Activated CD4-positive, alpha-beta memory T cell treated with anti-CD3 and anti-CD28 coated beads for 36 hours (primary cell): ENCODE measurements at regions not wholly inside any gene's neighbourhood (a gene's known extent, or its start where the extent isn't known, plus 50 kb on each side); places are given as distances from the start of the nearest gene placed in this dataset.
"Not testable (repeated sequence)": the region's sequence is repeated elsewhere in the genome, so short reads cannot be mapped to it uniquely, and the experiment has no call there.

Experiments
- CTCF ChIA-PET: fragments of 350-600 bp; sonication (Branson Sonifier 250); formaldehyde crosslinking; loops from one replicate; lab custom pipeline; 2021; ENCODE audit warnings: antibody characterized with exemption, inconsistent platforms; lab: Charles Lee
- POLR2A ChIA-PET: fragments of 350-600 bp; sonication (Branson Sonifier 250); formaldehyde crosslinking; loops from one replicate; lab custom pipeline; 2021; ENCODE audit warnings: antibody characterized with exemption; lab: Charles Lee
- DNase-seq: peaks from one replicate; pipeline ENCODE4 v3.0.0-alpha.2; 2020
- H3K27ac Mint-ChIP-seq: one replicate; pipeline ENCODE4 v1.8.0; 2021; ENCODE audit warnings: mixed read lengths
- H3K27me3 Mint-ChIP-seq: one replicate; pipeline ENCODE4 v1.8.0; 2021; ENCODE audit warnings: mixed read lengths
- H3K36me3 Mint-ChIP-seq: one replicate; pipeline ENCODE4 v1.8.0; 2021; ENCODE audit warnings: mixed read lengths
- H3K4me1 Mint-ChIP-seq: one replicate; pipeline ENCODE4 v1.8.0; 2021; ENCODE audit warnings: low read depth, mixed read lengths
- H3K4me3 Mint-ChIP-seq: one replicate; pipeline ENCODE4 v1.8.0; 2021; ENCODE audit warnings: mild to moderate bottlenecking, mixed read lengths
- H3K9me3 Mint-ChIP-seq: one replicate; pipeline ENCODE4 v1.8.0; 2021; ENCODE audit warnings: mixed read lengths
- intact Hi-C: fragments of 100-400 bp; cut with micrococcal nuclease; formaldehyde crosslinking; loops from one replicate; pipeline ENCODE4 v1.15.1; 2023

DNA sequence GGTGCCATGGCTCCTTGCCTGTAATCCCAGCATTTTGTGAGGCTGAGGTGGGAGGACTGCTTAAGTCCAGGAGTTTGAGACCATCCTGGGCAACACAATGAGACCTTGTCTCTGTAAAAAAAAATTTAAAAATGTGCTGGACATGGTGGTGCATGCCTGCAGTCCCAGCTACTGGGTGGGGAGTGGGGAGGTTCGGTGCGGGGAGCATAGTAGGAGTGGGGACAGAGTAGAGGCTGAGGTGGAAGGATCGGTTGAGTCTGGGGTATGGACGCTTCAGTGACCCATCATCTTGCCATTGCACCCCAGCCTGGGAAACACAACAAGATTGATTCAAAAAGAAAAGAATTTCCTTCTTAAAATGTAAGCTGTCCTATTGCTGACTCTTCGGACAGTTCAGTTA lies 1490.0 kb upstream of the GBE1 start:
- no peaks in the 10 kb centered on the region for H3K36me3 Mint-ChIP-seq
- intact Hi-C loops, result no loop called here
- ChIA-PET CTCF (no interaction called here), POLR2A (no interaction called here)
- no peaks in the 10 kb centered on the region for H3K4me1 Mint-ChIP-seq
- no peak overlapping the region for H3K27ac Mint-ChIP-seq
- no peaks in the 10 kb centered on the region for H3K27me3 Mint-ChIP-seq
- no peak overlapping the region for H3K4me3 Mint-ChIP-seq
- no peak for DNase-seq
- H3K9me3 Mint-ChIP-seq, result peaks cover 27% of the 10 kb centered on the region

- no peaks in the 10 kb centered on the region for H3K4me1 Mint-ChIP-seq
- ChIA-PET CTCF (no interaction called here), POLR2A (no interaction called here)
- no peak overlapping the region for H3K4me3 Mint-ChIP-seq
- H3K36me3 Mint-ChIP-seq, result no peaks in the 10 kb centered on the region
- intact Hi-C loops, result no loop called here
- peaks cover 29% of the 10 kb centered on the region for H3K9me3 Mint-ChIP-seq
- no peak overlapping the region for H3K27ac Mint-ChIP-seq
- no peaks in the 10 kb centered on the region for H3K27me3 Mint-ChIP-seq
- no peak for DNase-seq
Observed at GRCh38 chr3:83250613-83251012, 1489.2 kb upstream of the GBE1 start.

DNA sequence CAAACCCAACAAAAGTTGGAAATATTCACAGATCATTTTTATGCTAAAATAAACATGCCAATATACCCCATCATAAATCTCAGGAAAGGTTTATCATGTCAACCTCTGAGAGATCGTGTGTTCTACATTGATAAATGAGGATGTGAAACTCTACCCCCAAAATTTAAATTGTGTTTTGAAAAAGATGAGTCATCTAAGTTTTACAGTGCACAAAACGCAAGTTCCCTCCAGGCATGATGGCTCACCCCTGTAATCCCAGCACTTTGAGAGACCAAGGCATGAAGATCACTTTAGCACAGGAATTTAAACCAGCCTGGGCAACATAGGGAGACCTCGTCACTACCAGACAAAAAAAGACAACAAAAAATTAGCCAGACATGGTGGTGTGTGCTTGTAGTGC lies 1487.0 kb upstream of the GBE1 start:
- POLR2A ChIA-PET, result no interaction called here
- H3K4me3 Mint-ChIP-seq, result no peak overlapping the region
- no peaks in the 10 kb centered on the region for H3K36me3 Mint-ChIP-seq
- H3K4me1 Mint-ChIP-seq, result no peaks in the 10 kb centered on the region
- H3K27ac Mint-ChIP-seq, result no peak overlapping the region
- H3K27me3 Mint-ChIP-seq, result no peaks in the 10 kb centered on the region
- intact Hi-C loops, result no loop called here
- CTCF ChIA-PET, result interaction anchor here (0.5 kb wide), 1 partner anchor 78 kb away, joined by 3 read pairs; no protein-coding TSS in a partner anchor
- no peak for DNase-seq
- H3K9me3 Mint-ChIP-seq, result peaks cover 46% of the 10 kb centered on the region

DNA sequence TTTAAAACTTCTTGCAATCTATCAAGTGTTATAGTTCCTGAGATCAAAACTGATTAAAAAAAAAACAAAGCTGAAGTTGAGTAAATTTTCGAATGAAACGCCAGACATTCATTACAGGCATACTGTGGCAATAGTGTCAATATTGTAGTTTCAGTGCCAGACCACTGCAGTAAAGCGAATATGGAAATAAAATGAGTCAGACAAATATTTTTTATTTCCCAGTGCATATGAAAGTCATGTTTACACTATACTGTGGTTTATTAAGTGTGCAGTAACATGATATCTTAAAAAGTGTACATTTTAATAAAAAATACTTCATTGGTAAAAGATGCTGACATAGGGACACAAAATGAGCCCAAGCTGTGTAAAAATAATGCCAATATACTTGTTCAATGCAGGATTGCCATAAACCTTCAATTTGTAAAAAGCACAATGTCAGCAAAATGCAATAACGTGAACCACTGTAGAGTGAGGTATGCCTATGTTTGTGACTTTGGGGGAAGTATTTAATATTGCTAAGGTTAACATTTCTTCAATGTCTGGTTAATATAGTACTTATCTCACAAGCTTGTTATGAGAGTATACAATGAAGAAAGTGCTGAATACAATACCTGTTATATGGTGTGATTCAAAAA lies 1473.9 kb upstream of the GBE1 start:
- H3K9me3 Mint-ChIP-seq, result peaks cover 23% of the 10 kb centered on the region
- ChIA-PET POLR2A (no interaction called here), CTCF (no interaction called here)
- intact Hi-C loops, result no loop called here
- no peaks in the 10 kb centered on the region for H3K36me3 Mint-ChIP-seq
- H3K4me3 Mint-ChIP-seq, result no peak overlapping the region
- no peak overlapping the region for H3K27ac Mint-ChIP-seq
- H3K27me3 Mint-ChIP-seq, result no peaks in the 10 kb centered on the region
- no peak for DNase-seq
- H3K4me1 Mint-ChIP-seq, result no peaks in the 10 kb centered on the region

DNA sequence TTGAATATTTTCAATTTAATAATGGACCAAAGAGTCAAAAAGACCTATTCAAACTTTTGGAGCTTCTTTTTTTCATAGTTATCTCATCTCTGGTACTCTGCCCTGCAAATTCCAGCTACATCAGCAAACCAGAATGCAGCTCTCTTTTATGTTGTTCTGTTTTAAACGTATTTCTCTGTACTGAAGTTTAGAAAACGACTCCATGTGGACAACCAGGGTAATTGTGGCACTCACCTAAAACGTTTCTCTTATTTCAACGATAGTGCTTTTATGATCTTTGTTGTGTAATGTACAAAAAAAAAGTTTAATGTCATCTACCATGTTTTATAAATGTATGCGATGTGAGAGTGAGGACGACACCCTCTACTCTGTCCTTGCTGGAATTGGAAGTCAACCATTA lies 1472.3 kb upstream of the GBE1 start:
- Mint-ChIP-seq H3K4me3 (no peak overlapping the region), H3K27me3 (no peaks in the 10 kb centered on the region), H3K4me1 (no peaks in the 10 kb centered on the region), H3K27ac (no peak overlapping the region), H3K9me3 (peaks cover 20% of the 10 kb centered on the region), H3K36me3 (no peaks in the 10 kb centered on the region)
- no peak for DNase-seq
- intact Hi-C loops, result no loop called here
- ChIA-PET POLR2A (no interaction called here), CTCF (no interaction called here)

DNA sequence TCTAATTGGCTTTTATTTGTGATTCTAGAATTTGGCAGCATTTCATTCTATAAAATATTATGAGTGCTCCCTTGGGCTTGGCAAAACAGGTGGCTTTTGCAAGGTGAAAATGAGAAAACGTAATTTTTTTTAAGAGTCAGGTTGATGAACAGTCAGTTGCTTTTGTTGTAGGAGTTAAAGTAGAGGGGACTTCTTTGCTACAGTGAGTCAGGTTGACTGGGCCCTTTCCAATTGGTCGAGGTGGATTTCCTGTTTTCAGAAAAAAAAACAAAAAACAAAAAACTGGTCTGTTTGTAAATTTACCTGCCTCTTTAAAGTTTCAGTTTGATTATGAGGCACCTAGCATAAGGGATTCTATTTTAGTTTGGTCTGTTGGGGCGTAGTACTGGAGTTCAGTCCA lies 1469.4 kb upstream of the GBE1 start:
- no peak for DNase-seq
- Mint-ChIP-seq H3K27me3 (no peaks in the 10 kb centered on the region), H3K9me3 (peaks cover 16% of the 10 kb centered on the region), H3K27ac (no peak overlapping the region), H3K36me3 (no peaks in the 10 kb centered on the region), H3K4me1 (no peaks in the 10 kb centered on the region), H3K4me3 (no peak overlapping the region)
- intact Hi-C loops, result no loop called here
- CTCF ChIA-PET, result no interaction called here
- POLR2A ChIA-PET, result no interaction called here

DNA sequence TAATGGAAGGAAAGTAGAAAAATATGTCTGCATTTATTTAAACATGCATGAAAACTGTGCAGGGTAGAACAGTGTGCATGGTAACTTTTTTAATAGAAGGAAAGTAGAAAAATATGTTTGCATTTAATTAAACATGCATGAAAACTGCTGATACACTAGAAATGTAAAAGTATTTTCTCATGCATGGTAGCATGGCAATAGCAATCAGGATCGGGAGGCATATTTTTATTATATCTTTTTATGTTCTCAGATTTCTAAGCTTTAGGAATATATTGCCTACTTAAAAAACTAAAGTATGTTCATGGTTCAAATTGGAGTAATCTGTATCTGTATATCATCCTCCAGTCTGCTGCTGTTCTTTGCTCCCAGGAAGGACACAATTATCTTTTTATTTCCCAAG lies 1468.9 kb upstream of the GBE1 start:
- no peaks in the 10 kb centered on the region for H3K36me3 Mint-ChIP-seq
- no peak overlapping the region for H3K4me3 Mint-ChIP-seq
- CTCF ChIA-PET, result no interaction called here
- POLR2A ChIA-PET, result no interaction called here
- peaks cover 16% of the 10 kb centered on the region for H3K9me3 Mint-ChIP-seq
- intact Hi-C loops, result no loop called here
- H3K4me1 Mint-ChIP-seq, result no peaks in the 10 kb centered on the region
- H3K27me3 Mint-ChIP-seq, result no peaks in the 10 kb centered on the region
- H3K27ac Mint-ChIP-seq, result no peak overlapping the region
- DNase-seq, result no peak

DNA sequence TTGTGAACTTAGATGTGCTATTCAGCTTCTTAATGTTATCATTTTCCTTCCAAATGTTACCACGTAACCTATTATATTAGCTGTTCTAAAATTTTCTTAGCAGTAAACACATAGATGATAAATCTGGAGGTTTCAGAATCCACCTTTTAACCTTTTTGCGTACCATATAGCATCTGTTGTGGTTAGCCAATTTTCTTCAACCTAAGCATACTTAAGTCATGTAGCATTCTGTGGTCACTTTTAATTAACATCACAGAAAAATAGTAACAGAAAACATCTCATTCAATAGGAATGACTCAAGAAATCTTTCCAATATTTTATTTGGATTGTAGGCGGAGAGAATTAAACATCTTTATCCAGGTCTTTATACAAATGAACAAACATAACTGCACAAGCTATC lies 1465.3 kb upstream of the GBE1 start:
- Mint-ChIP-seq H3K36me3 (no peaks in the 10 kb centered on the region), H3K27me3 (no peaks in the 10 kb centered on the region), H3K27ac (no peak overlapping the region), H3K4me3 (no peak overlapping the region), H3K4me1 (no peaks in the 10 kb centered on the region), H3K9me3 (peaks cover 6% of the 10 kb centered on the region)
- CTCF ChIA-PET, result no interaction called here
- no peak for DNase-seq
- intact Hi-C loops, result no loop called here
- POLR2A ChIA-PET, result no interaction called here

- intact Hi-C loops, result no loop called here
Observed at GRCh38 chr3:83224101-83224868, 1462.8 kb upstream of the GBE1 start.

GRCh38 chr3:83218383-83219200 lies 1457.1 kb upstream of the GBE1 start:
- H3K4me1 Mint-ChIP-seq, result no peaks in the 10 kb centered on the region
- ChIA-PET CTCF (no interaction called here), POLR2A (no interaction called here)
- no peaks in the 10 kb centered on the region for H3K36me3 Mint-ChIP-seq
- H3K27me3 Mint-ChIP-seq, result no peaks in the 10 kb centered on the region
- peaks cover 11% of the 10 kb centered on the region for H3K9me3 Mint-ChIP-seq
- H3K27ac Mint-ChIP-seq, result no peak overlapping the region
- no peak for DNase-seq
- H3K4me3 Mint-ChIP-seq, result no peak overlapping the region
- intact Hi-C loops, result no loop called here

More at GRCh38 chr3:83224101-83224868, 1462.8 kb upstream of the GBE1 start:
- Mint-ChIP-seq H3K27ac (no peak overlapping the region), H3K36me3 (no peaks in the 10 kb centered on the region), H3K27me3 (no peaks in the 10 kb centered on the region), H3K4me1 (no peaks in the 10 kb centered on the region), H3K4me3 (no peak overlapping the region), H3K9me3 (peaks cover 1% of the 10 kb centered on the region)
- POLR2A ChIA-PET, result no interaction called here
- CTCF ChIA-PET, result no interaction called here
- no peak for DNase-seq

DNA sequence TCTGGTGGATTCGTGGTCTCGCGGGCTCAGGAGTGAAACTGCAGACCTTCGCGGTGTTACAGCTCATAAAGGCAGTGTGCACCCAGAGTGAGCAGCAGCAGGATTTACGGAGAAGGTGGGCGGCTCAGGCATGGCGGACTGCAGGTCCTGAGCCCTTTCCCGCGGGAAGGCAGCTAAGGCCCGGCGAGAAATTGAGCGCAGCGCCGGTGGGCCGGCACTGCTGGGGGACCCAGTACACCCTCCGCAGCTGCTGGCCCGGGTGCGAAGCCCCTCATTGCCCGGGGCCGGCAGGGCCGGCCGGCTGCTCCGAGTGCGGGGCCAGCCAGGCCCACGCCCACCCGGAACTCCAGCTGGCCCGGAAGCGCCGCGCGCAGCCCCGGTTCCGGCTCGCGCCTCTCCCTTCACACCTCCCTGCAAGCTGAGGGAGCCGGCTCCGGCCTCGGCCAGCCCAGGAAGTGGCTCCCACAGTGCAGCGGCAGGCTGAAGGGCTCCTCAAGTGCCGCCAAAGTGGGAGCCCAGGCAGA lies 1456.2 kb upstream of the GBE1 start:
- DNase-seq, intact Hi-C loops, H3K27me3 Mint-ChIP-seq, H3K27ac Mint-ChIP-seq, H3K4me1 Mint-ChIP-seq, H3K4me3 Mint-ChIP-seq, H3K9me3 Mint-ChIP-seq, POLR2A ChIA-PET, H3K36me3 Mint-ChIP-seq, CTCF ChIA-PET: not testable (repeated sequence)

DNA sequence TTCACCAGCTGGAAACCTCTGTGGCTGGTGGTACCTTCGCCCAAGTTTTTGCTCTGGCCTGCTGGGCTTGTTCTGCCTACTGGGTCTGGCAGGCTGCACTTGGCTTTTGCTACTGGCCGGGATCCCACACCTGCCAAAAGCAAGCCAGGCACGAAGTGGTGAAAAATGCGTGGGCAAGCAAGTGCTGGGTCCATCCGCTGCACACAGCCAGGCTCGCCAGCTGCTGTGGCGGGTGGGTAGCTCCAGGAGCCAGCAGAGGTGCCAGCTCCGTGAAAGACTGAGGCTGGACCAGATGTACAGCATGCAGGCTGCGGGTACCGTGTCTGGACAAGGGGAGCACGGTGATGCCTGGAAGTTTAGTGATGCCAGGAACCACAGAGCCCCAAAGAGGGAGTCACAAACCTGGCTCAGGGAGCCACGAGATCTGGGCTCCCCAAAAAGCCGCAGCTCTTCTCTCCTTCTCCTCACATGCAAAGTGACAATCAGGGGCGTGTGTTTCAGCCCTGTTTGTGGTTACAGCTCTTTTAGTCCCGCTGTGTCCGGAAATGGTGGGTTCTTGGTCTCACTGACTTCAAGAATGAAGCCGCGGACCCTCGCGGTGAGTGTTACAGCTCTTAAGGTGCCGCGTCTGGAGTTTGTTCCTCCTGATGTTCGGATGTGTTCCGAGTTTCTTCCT lies 1455.6 kb upstream of the GBE1 start:
- intact Hi-C loops, result no loop called here
- ChIA-PET CTCF (no interaction called here), POLR2A (no interaction called here)
- H3K4me1 Mint-ChIP-seq, result no peaks in the 10 kb centered on the region
- no peak overlapping the region for H3K4me3 Mint-ChIP-seq
- no peaks in the 10 kb centered on the region for H3K36me3 Mint-ChIP-seq
- DNase-seq, result no peak
- peaks cover 10% of the 10 kb centered on the region for H3K9me3 Mint-ChIP-seq
- H3K27ac Mint-ChIP-seq, result no peak overlapping the region
- no peaks in the 10 kb centered on the region for H3K27me3 Mint-ChIP-seq
